Smooth muscle cell (in vitro differentiated cells): ENCODE measurements at regions not wholly inside any gene's neighbourhood (a gene's known extent, or its start where the extent isn't known, plus 50 kb on each side); places are given as distances from the start of the nearest gene placed in this dataset.
"Not testable (repeated sequence)": the region's sequence is repeated elsewhere in the genome, so short reads cannot be mapped to it uniquely, and the experiment has no call there.

Experiments used
- DNase-seq: peaks from one replicate; lab custom pipeline; 2025; ENCODE audit not compliant: unreplicated experiment; lab: John Stamatoyannopoulos, UW
- H2AFZ ChIP-seq: fragments of 200-600 bp; sonication (generic); 2 replicates; pipeline ENCODE4 v1.6.0; 2016; ENCODE audit warnings: antibody characterized with exemption, low read depth, mild to moderate bottlenecking
- H3F3A ChIP-seq: fragments of 200-600 bp; sonication (generic); 2 replicates; pipeline ENCODE4 v1.6.0; 2017; ENCODE audit warnings: antibody characterized with exemption, low read depth
- H3K27ac ChIP-seq: fragments of 200-600 bp; sonication (generic); 2 replicates; pipeline ENCODE4 v1.5.1; 2016; ENCODE audit warnings: low read depth, mild to moderate bottlenecking
- H3K27me3 ChIP-seq: fragments of 200-600 bp; sonication (generic); 2 replicates; pipeline ENCODE4 v1.6.1; 2016; ENCODE audit warnings: low read depth, mild to moderate bottlenecking
- H3K36me3 ChIP-seq: fragments of 200-600 bp; sonication (generic); 2 replicates; pipeline ENCODE4 v1.5.1; 2016; ENCODE audit warnings: low read depth
- H3K4me1 ChIP-seq: fragments of 200-600 bp; sonication (generic); 2 replicates; pipeline ENCODE4 v1.5.1; 2016; ENCODE audit warnings: low read depth
- H3K4me2 ChIP-seq: fragments of 200-600 bp; sonication (generic); 2 replicates; pipeline ENCODE4 v1.6.0; 2016; ENCODE audit warnings: mild to moderate bottlenecking
- H3K4me3 ChIP-seq: fragments of 200-600 bp; sonication (generic); 2 replicates; pipeline ENCODE4 v1.5.1; 2016; ENCODE audit warnings: mild to moderate bottlenecking
- H3K79me2 ChIP-seq: fragments of 200-600 bp; sonication (generic); 2 replicates; pipeline ENCODE4 v1.6.0; 2016; ENCODE audit warnings: low read depth, mild to moderate bottlenecking
- H3K9ac ChIP-seq: fragments of 200-600 bp; sonication (generic); 2 replicates; pipeline ENCODE4 v1.6.0; 2016; ENCODE audit warnings: low read depth
- H3K9me3 ChIP-seq: fragments of 200-600 bp; sonication (generic); replicated peaks from 2 replicates; pipeline ENCODE4 v1.5.1; 2016; ENCODE audit warnings: low read depth
- H4K20me1 ChIP-seq: fragments of 200-600 bp; sonication (generic); 2 replicates; pipeline ENCODE4 v1.6.0; 2016; ENCODE audit warnings: low read depth
- WGBS: methylation state at CpG from one replicate; pipeline ENCODE4 v1.1.7; 2016; ENCODE audit warnings: low lambda C conversion rate; 5-methylcytosine and 5-hydroxymethylcytosine counted together

- not testable (repeated sequence) for H2AFZ ChIP-seq, H3F3A ChIP-seq, H3K4me2 ChIP-seq, DNase-seq, H3K79me2 ChIP-seq, H3K9ac ChIP-seq, H4K20me1 ChIP-seq, H3K27ac ChIP-seq, H3K27me3 ChIP-seq, H3K4me1 ChIP-seq, H3K4me3 ChIP-seq, H3K36me3 ChIP-seq, H3K9me3 ChIP-seq
- WGBS, result 46% methylated on average over 1 of the region's 2 CpGs
Observed at GRCh38 chr9:66207914-66208313, 471.0 kb downstream of the FOXD4L4 start.

GRCh38 chr9:66244763-66245162, 507.8 kb downstream of the FOXD4L4 start:
- H3K4me2 ChIP-seq, H3K79me2 ChIP-seq, H3K4me3 ChIP-seq, H3F3A ChIP-seq, H3K27me3 ChIP-seq, H3K36me3 ChIP-seq, H3K9me3 ChIP-seq, H3K9ac ChIP-seq, H3K4me1 ChIP-seq, H4K20me1 ChIP-seq, H2AFZ ChIP-seq, DNase-seq, H3K27ac ChIP-seq: not testable (repeated sequence)
- 60% methylated on average over 1 of the region's 4 CpGs for WGBS

- H3K27ac ChIP-seq, H3K27me3 ChIP-seq, H2AFZ ChIP-seq, H3K9ac ChIP-seq, DNase-seq, H3K4me1 ChIP-seq, H3K4me2 ChIP-seq, H3F3A ChIP-seq, H3K79me2 ChIP-seq, H3K9me3 ChIP-seq, H4K20me1 ChIP-seq, H3K4me3 ChIP-seq, H3K36me3 ChIP-seq: not testable (repeated sequence)
- 43% methylated on average over 1 of the region's 3 CpGs for WGBS
Observed at GRCh38 chr9:66245481-66245880, 508.5 kb downstream of the FOXD4L4 start.

GRCh38 chr9:66257581-66257980, 520.6 kb downstream of the FOXD4L4 start:
- DNase-seq, H3K27me3 ChIP-seq, H3K4me1 ChIP-seq, H4K20me1 ChIP-seq, H3K9me3 ChIP-seq, H3F3A ChIP-seq, H3K9ac ChIP-seq, H3K79me2 ChIP-seq, H2AFZ ChIP-seq, H3K27ac ChIP-seq, H3K4me3 ChIP-seq, H3K4me2 ChIP-seq, H3K36me3 ChIP-seq: not testable (repeated sequence)
- WGBS, result no CpG with 5 or more reads among the region's 3 CpGs

GRCh38 chr9:66261576-66261975, 524.6 kb downstream of the FOXD4L4 start:
- H3F3A ChIP-seq, H3K27me3 ChIP-seq, H3K4me1 ChIP-seq, H3K79me2 ChIP-seq, H3K27ac ChIP-seq, H4K20me1 ChIP-seq, H3K9me3 ChIP-seq, H3K4me2 ChIP-seq, DNase-seq, H2AFZ ChIP-seq, H3K36me3 ChIP-seq, H3K9ac ChIP-seq, H3K4me3 ChIP-seq: not testable (repeated sequence)
- WGBS, result no CpG with 5 or more reads among the region's 4 CpGs

- H3K79me2 ChIP-seq, H3K4me3 ChIP-seq, H3K4me2 ChIP-seq, H3K4me1 ChIP-seq, H3K9ac ChIP-seq, H2AFZ ChIP-seq, H4K20me1 ChIP-seq, DNase-seq, H3K27me3 ChIP-seq, H3K9me3 ChIP-seq, H3F3A ChIP-seq, H3K27ac ChIP-seq, H3K36me3 ChIP-seq: not testable (repeated sequence)
- 83% methylated on average over 17 of the region's 17 CpGs for WGBS
Observed at GRCh38 chr9:66263621-66264020, 526.7 kb downstream of the FOXD4L4 start.

- H3K27ac ChIP-seq, H3K4me3 ChIP-seq, H3K27me3 ChIP-seq, H3K4me1 ChIP-seq, H3K9me3 ChIP-seq, H3F3A ChIP-seq, H3K4me2 ChIP-seq, H2AFZ ChIP-seq, H3K36me3 ChIP-seq, DNase-seq, H4K20me1 ChIP-seq, H3K9ac ChIP-seq, H3K79me2 ChIP-seq: not testable (repeated sequence)
- WGBS, result 76% methylated on average over 13 of the region's 24 CpGs
Observed at GRCh38 chr9:66264786-66265185, 527.8 kb downstream of the FOXD4L4 start.

- not testable (repeated sequence) for H3K27me3 ChIP-seq, H3K36me3 ChIP-seq, H3K4me3 ChIP-seq, H2AFZ ChIP-seq, H3K9ac ChIP-seq, H3K4me1 ChIP-seq, H3K4me2 ChIP-seq, DNase-seq, H3F3A ChIP-seq, H4K20me1 ChIP-seq, H3K27ac ChIP-seq, H3K9me3 ChIP-seq, H3K79me2 ChIP-seq
- 85% methylated on average over 8 of the region's 19 CpGs for WGBS
Observed at GRCh38 chr9:66266202-66266601, 529.3 kb downstream of the FOXD4L4 start.

- H3K36me3 ChIP-seq, H2AFZ ChIP-seq, H3K9me3 ChIP-seq, H3K79me2 ChIP-seq, H3K27ac ChIP-seq, H3K9ac ChIP-seq, H3F3A ChIP-seq, H4K20me1 ChIP-seq, H3K4me1 ChIP-seq, DNase-seq, H3K27me3 ChIP-seq, H3K4me3 ChIP-seq, H3K4me2 ChIP-seq: not testable (repeated sequence)
- WGBS, result 78% methylated on average over 9 of the region's 31 CpGs
Observed at GRCh38 chr9:66266856-66267430, 530.0 kb downstream of the FOXD4L4 start.
